ENCODE measurements at regions not wholly inside any gene's neighbourhood (a gene's known extent, or its start where the extent isn't known, plus 50 kb on each side); places are given as distances from the start of the nearest gene placed in this dataset.

DNA sequence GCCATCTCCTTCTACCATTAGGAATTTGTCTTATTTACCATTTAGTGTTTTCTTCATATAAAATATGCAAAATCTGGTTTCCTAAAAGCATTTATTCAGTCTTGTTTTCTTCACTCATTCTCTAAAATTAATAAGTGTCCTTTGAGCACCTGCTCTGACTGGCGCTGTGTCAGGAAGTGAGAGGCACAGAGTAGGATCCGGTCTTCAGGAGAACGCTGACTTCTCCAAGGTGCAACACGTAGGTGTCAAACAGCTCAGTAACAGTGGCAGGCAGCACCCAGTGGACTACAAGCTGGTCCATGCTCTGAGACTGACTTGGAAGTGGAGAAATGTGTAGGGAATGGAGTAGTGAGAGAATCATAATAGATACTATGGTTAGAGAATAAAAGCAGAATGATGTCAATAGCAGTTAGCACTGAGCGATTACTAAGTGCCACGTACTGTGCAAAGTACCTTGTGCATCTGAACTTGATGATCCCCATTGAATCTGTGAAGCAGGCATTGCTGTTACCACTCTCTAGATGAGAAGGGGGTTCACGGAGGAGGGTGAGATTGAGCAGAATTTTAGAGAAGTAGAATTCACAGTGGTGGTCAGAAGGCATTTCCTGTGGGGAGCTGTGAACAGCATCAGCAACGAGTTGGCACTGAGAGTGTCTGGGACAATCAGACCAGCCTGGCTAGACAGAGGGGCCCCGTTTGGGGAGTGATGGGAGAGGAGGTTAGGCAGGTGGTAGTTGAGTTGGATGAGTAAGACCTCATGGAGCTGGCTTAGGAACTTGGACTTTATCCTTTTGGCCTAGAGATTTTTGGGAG is 569.8 kb downstream of the QKI start:
- no peak for DNase-seq (ENCODE audit: low read depth in 3 of 3, low spot score in 2 of 3)

DNA sequence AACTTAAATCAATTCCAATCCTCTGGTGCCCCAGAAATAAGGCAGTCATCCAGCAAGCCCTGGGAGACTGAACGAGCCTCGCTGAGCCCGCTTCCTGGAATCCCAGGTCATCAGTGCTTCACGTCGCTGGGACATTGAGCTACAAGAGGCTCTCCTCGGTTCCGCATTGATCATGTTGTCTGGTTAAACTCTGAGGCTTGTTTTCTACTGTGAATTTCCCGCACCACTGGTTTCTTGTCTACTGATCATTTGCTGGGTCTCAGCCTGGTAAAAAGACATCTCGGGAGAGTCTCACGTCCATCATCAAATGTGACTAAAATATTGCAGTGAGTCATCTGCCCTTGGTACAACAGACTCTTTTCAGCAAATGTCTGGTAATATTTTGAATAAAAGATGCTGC is 569.2 kb downstream of the QKI start:
- DNase-seq (ENCODE audit: low read depth in 3 of 3, low spot score in 2 of 3) = no peak

DNA sequence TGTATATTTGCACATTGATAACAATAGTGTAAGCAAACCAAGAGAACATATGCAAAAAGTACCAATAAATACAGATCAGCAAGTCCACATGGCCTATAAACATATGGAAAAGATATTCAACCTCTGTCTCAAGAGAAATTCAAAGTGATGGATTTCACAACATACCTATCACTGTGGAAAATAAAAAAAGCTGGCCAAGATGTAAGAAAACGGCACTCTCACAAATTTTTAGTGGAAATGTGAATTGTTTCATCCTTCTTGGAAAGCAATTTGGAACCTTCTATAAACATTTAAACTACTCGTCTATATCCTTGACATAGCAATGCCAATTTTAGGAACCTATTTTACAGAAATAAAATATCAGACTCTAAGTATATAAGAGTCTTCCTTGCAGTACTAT is 559.8 kb downstream of the QKI start:
- no peak for DNase-seq (ENCODE audit: low read depth in 3 of 3, low spot score in 2 of 3)

DNA sequence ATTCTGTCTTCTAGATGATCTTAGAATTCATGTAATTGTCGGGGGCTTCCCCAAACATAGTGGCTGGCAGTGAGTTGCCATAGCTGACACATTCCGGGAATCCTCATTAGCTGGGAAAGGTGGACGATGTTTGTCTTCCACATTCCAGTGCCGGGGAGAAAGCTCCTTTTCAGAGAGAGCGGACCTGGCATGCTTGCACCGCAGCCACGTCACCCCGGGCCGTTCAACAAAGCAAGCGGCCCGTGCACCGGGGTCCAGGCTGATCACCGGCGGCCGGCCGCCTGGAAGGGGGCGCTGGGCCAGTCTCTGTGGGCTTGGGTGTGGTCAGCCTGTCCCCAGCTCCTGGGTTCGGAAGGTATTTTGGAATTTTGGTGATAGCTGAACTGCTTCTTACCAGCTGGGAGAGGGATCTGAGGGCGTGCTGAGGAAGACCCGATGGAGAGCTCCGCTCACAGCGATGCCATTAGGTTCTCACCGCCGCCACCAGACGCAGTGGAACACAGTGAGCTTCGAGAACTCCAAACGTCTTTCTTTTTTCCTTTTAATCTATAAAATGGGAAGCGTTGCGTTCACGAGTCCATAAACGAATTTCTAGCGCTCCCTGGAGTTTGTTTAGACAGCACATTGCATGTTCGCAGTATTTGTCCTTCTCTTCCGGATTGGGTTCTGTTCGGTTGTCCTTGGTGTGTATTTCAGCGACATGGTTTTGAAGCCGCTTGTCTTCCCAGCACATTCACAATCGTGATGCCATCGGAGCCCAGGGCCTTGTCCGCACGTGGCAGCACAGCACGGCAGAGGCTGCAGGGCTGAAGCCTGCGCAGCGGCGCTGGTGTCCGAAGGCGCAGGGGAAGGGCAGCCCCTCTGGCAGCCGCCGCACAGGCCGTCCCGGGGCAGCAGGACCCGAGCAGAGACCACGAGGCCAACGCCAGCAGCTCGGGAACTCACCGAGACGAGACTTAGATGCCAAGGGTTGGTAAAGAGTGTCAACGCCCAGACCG is 557.6 kb downstream of the QKI start:
- DNase-seq (ENCODE audit: low read depth in 3 of 3, low spot score in 2 of 3) = no peak

DNA sequence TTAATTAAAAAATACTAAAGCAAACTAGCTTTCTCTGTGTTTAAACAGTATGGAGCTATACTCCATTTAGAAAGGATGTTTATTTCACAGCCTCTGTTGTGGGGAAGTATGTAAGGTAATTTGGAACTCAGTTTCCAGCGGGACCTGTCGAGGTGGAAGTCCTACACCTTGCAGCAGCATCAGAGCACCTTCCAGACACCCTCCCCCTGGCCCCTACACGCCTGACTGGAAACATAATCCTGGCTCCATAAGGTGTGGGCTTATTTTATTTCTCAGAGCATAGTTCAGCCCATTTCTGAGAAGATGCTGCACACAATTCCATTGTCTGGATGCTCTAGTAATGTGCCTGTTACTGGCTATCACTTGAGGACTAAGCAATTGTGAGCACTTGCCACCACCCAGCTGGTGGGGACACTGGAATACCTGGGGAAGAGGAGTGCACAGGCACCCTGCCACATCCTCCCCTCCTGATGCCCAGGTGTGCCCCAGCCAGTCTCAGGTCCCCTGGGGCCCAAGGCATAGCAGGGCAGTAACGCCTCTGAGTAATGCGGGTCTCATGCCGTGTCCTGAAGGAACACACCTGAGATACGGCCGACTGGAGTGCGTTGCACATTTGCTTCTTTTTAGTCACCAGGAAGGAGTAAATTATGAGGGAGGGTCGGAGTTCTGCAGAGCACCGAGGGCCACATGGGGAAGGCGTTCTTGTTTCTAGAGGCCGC is 556.5 kb downstream of the QKI start:
- DNase-seq (ENCODE audit: low read depth in 3 of 3, low spot score in 2 of 3) = no peak

DNA sequence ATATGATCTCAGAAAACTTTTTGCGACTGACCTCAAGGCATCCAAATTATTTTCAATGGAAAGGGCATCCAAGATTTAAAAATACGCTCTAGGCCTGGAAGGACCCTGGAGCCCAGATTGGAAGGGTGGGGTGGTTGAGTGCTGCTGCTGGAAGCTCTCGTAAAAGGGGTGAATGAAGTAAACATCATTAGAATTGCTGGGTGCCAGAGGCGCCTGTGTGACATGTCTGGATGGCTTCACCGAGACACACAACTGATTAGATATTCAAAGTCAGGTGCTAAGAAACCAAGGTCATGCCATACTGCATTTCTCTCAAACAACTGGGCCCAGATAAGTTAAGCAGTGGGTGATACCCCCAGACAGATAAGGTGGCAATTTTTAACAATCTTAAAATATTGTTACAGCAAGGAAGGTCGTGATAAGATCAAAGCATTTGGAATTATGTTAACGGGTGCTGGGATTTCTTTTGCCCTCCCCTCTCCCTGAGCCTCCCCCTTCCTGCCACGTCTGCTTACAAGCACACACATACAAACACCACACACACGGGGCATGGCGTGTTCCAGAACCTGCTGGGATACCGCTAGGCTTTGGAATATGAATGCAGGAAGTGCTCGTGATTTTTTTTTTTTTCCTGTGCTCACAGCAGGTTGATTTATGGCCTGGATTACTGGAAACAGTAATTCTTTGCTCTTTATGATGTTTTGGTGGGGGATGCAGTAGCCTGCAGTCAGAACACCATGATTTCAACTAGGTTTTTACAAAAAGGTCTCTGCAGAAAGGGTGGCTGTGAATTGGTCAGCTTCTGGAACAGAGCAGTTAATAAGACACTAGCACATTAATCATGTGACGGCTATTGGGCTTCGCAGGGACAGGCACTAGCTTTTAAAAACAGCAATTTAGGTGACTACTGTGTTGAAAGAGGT is 551.2 kb downstream of the QKI start:
- DNase-seq (ENCODE audit: low read depth in 3 of 3, low spot score in 2 of 3) = peak in 1 of 3 donors; percentile 58

DNA sequence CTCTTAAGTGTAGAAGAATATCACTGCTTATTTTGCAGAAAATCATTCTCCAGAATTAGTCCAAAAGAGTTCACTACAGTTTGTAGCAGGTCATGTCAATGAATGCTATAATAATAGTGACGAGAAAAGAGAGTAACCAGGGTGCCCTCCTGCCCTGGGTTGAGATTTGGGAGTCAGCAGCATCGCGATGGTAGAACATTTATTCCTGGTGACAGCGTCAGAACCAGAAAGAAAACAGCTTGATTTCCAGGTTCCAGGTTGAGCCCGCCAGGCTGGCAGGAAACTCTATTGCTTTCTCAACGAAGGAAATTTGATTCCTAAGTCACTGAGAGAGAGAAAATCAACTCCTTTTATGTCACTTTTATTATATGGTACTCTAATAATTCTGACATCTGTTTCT is 550.3 kb downstream of the QKI start:
- no peak for DNase-seq (ENCODE audit: low read depth in 3 of 3, low spot score in 2 of 3)

DNA sequence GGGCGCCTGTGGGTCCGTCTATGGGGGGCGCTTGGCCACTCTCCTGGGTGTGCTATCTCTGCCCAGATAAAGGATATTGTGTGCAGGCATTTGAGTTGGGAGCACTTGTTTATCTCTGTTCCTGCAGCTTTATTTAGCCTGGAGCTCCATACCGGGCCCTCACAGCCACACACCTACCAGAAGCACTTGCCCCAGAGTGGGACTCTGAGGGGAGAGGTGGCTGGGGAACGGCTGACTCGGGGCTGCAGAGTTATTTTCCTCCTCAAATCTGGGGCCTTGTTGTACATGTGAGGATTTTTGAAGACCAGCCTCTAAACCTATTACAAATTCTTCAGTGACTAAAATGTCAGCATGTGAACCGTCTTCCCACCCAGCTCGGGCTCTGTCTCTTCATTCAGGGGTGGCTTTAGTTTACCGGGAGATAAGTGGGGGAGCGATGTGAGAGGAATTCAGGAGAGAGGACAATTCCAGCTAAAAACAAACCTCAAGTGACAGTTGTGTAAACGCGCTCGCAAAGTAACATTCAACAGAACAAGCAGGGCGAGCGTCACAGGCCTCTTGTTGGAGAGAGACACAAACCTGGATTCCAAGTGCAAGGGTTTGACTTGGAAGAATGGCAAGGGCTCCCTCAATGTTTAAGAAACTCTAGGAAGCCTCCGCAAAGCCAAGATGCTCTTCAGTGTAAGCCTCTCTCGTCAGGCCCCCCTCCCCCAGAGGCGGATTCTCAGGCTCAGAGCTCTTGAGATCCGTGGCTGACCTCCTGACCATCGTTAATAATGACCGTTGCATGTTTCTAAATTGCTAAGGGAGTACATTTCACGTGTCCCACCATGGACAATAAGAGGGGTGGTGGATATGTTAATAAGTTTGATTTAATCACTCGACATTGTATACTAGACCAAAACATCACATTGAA is 548.9 kb downstream of the QKI start:
- no peak for DNase-seq (ENCODE audit: low read depth in 3 of 3, low spot score in 2 of 3)

DNA sequence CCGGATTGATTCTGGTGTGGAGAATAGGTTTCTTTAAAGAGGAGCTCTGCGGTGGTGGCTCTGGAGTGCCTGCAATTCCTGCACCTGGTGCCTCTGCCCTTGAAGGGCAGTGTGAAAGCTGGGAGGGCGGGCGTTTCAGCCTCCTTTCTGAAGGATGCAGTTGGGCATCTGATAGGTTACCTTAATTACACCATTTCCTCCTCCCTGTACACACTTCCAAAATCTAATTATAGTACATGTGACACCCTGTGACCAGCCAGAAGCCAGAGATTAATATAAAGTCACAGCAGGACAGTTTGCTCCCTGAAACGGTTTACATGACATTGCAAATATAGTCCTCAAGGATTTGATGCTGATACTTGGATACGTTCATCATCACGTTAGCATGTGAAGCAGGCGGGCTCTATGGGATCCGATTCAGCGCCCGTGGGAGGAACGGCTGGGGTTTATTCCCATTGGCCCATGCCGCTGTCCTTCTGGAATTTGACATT is 548.2 kb downstream of the QKI start:
- no peak for DNase-seq (ENCODE audit: low read depth in 3 of 3, low spot score in 2 of 3)

DNA sequence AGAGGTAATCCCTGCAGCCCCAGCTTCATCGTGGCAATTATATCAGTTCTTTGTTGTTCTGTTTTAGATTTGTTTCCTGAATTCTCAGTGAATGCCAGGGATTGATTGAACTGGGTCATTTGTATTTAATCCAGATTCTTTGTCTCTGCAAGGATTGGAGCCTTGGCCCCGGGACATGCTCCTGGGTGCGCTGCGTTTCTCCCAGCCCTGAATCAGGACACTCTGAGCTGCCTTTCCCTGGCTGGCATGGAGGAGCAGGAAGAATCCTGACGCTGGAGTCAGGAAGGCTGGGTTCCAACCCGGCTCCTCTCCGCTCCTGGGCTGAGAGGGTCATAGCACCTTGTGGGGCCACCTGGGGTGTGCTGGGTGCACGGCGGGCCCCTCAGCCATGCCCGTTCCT is 545.6 kb downstream of the QKI start:
- no peak for DNase-seq (ENCODE audit: low read depth in 3 of 3, low spot score in 2 of 3)

DNA sequence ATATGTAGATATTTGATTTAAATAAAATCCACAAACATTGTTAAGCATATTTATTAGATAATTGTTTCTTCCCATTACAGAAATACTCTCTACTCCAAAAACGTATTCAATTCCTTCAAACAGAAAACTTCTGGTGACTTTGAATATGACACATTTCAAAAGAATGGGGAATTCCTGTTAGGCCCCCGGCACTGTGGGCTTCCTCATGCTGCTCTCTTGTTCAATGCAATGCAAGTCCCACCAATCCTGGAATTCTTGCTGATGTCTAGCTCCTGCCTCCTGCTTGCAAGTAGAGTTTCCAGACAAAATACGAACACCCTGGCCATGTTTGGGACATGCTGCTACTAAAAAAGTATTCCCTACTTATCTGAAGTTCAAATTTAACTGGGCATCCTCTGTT is 544.1 kb downstream of the QKI start:
- no peak for DNase-seq (ENCODE audit: low read depth in 3 of 3, low spot score in 2 of 3)

DNA sequence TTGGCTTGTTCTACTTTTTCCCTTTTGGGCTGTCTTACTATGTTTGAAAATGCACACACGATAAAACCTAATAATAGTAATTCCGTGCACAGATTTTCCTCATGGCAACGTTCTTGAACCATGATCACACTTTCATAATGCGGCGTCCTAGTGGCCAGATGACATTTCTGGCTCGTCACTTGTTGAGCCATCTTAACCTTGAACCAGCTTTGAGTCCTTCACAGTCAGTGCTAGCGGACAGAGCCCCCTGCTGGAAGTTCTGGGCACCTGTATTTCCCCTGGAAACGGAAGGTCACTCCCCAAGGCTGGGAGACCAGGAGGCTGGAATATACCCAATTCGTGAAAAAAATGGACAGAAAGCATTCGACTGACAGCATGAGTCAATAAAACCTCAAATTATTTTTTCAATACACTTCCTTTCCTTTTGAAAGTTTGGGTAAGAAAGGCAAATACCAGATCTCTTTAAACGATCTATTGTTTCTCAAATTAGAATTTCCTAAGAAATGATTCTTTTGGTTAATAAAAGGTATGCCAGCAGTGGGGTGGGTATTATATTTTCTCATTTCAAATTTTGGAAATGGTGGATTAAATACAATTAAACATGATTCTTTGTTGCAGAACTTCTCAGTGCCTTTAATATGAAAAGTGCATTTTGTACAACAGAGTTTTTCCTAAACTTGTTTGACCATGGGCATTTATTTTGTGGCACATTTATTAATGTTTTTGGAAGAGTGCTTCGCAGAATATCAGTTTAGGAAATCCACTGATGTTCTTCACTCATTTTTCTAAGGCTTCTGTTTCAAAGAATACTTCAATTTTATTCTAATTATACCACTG is 542.3 kb downstream of the QKI start:
- no peak for DNase-seq (ENCODE audit: low read depth in 3 of 3, low spot score in 2 of 3)

DNA sequence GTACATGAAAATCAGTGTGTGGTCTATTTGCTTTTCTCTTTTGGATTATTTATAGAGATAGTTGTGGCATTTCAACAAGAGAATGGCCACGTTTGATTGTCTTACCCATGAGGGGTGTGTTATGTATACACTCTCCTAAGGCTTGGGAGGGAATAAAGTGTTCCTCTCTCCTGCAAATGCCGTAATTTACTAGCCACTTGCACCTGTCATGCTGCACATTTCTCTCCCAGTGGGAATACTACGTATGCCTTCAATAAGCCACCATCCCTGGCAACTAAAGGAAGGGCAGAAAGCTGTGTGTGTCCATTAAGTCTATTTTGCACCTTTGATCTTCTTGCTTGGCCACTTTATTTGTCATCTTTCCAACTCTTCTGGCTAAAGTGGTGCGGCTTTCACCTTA is 541.2 kb downstream of the QKI start:
- DNase-seq (ENCODE audit: low read depth in 3 of 3, low spot score in 2 of 3) = no peak

DNA sequence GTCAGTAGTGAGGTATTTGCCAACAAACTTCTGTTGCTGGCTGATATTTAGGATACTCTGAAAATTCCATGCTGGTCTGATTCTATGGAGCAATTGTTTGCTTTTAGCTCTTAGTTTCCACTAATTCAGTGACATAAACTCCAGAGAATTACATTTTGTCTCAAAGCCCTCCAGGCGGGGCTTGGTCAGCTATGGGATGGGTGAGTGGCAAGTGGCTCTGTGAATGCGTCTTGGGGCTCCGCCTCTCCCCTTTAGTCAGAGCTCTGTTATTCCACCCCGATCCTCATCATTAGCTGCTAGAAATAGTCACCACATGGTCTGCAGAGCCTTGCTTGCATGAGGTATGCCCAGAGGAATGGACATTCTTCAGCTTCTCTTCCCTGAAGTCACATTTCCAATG is 540.6 kb downstream of the QKI start:
- no peak for DNase-seq (ENCODE audit: low read depth in 3 of 3, low spot score in 2 of 3)

DNA sequence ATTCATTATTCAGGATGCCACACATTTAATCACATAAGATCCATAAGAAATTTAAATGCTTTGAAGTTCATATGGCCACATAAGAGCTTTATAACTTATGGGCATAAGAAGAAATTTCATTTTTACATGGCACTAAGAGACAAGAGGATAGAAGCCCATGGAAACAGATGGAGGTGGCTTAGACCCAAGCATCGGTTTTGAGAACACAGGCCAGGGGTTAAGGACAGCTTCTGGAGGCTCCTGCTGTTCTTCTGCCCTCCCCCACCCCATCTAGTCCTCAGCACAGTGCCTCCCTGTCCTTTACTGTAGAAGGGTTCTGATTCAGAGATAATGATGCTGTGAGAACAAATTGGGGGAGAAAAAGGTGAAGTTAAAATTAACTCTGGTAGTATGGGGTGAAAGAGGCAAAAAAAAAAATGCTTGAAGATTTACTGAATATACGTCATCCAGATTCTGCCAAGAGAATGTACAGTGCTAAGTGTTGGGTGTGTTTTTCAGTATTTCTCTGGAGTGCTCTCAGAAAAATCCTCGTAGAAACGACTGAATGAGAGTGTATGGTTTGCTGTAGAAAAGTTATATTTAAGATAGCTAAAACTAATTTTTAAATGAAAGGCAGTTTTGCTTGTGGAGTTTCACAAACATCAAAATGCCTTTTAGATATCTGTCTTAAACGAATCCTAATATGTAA is 539.7 kb downstream of the QKI start:
- no peak for DNase-seq (ENCODE audit: low read depth in 3 of 3, low spot score in 2 of 3)

DNA sequence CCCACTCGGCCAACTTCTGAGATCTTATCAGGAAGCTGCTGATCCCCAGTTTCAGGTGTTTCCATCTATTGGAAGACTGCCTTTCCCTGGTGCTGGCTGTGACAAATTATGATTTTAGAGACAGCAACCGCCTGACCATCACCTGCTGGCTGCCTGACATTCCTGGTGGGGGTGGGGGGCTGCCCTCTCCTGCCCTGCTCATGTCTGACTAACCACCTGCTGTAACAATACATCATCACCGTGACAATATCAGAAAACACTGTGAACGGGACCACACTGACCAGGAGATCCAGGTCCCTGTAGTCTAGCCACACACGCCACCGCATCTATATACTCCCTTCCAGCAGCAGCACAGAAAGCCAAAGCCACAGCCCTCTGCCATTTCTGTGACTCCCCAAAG is 537.5 kb downstream of the QKI start:
- DNase-seq (ENCODE audit: low read depth in 3 of 3, low spot score in 2 of 3) = no peak

DNA sequence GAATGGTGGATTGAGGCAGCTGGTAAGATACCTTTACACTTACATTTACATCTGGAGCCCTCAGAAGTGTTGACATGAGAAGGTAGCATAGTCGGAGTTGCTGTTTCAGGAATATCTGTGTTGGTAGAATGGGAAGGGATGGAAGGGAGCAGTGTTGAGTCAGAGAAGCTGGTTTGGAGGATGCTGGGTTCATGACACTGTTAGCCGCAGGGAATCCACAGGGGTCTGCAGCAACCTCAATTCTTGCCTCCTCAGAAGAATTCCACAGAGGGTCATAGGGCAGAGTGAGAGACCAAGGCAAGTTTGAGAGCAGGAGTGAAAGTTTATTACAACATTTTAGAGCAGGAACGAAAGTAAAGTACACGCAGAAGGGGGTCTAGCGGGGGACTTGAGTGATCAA is 536.8 kb downstream of the QKI start:
- no peak for DNase-seq (ENCODE audit: low read depth in 3 of 3, low spot score in 2 of 3)

Measured in right renal cortex interstitium (tissue), 3 donors.